Right lobe of liver (tissue), 6 donors: ENCODE measurements at regions not wholly inside any gene's neighbourhood (a gene's known extent, or its start where the extent isn't known, plus 50 kb on each side); places are given as distances from the start of the nearest gene placed in this dataset.

Experiments used
- ATAC-seq, 4 donors: fragments of 200-7000 bp; cut with Tn5 transposase; one replicate each; pipeline ENCODE4 v1.9.1; 2020; ENCODE audit warnings: mild to moderate bottlenecking in 4 of 4, moderate library complexity in 4 of 4
- DNase-seq, 3 donors: peaks; one replicate each; pipeline ENCODE4 v3.0.0-alpha.2; 2020
- H3K27ac ChIP-seq, 3 donors: fragments of 200-600 bp; one replicate each; pipeline ENCODE4 v1.8.0; 2022
- H3K27me3 ChIP-seq, 2 donors: fragments of 200-600 bp; one replicate each; pipeline ENCODE4 v1.8.0; 2022
- H3K36me3 ChIP-seq, 4 donors: fragments of 200-600 bp; sonication (generic) in 1 of 4; one replicate each; pipeline versions ENCODE4 v1.5.1 to v1.8.0; 2017 to 2022; ENCODE audit warnings: control low read depth in 1 of 4
- H3K4me1 ChIP-seq, 4 donors: fragments of 200-600 bp; sonication (generic) in 1 of 4; one replicate each; pipeline versions ENCODE4 v1.5.1 to v1.8.0; 2017 to 2022; ENCODE audit warnings: control low read depth in 1 of 4
- H3K4me3 ChIP-seq, 3 donors: fragments of 200-600 bp; one replicate each; pipeline ENCODE4 v1.8.0; 2022
- H3K9me3 ChIP-seq, 4 donors: fragments of 200-600 bp; sonication (generic) in 1 of 4; one replicate each; pipeline versions ENCODE4 v1.5.1 to v1.8.0; 2017 to 2022; ENCODE audit warnings: control low read depth in 1 of 4
- POLR2A ChIP-seq: fragments of 450-650 bp; IDR thresholded peaks from one replicate; pipeline ENCODE4 v1.6.1; 2017; ENCODE audit warnings: antibody characterized with exemption, mild to moderate bottlenecking
- WGBS: methylation state at CpG from one replicate; pipeline ENCODE4 v1.1.6; 2018; ENCODE audit warnings: low coverage, low lambda C conversion rate; ENCODE audit not compliant: insufficient coverage; ENCODE audit errors: missing lambda C conversion rate; 5-methylcytosine and 5-hydroxymethylcytosine counted together
- intact Hi-C, 2 donors: fragments of 100-400 bp; cut with DNase I; formaldehyde crosslinking; loops; one replicate each; pipeline versions ENCODE4 v1.11.2 to v1.14.1; 2022
- TF ChIP-seq, protein P1 (sequence below), 4 donors: fragments of 200-600 bp in 3 of 4; fragments of 450-650 bp in 1 of 4; IDR thresholded peaks; one replicate each; pipeline versions ENCODE4 v1.5.1 to v1.8.0; 2016 to 2022; ENCODE audit warnings: antibody characterized with exemption in 4 of 4, mild to moderate bottlenecking in 2 of 4
- donor health status: DM: no; HTN: yes; CAD: no.
- donor health status: DM: no; HTN: no; CAD: no.
- donor health status: DM: no; HTN: no; CAD: no.
- donor health status: DM: no; HTN: yes; CAD: no.
- donor health status: DM: no; HTN: yes; CAD: no.

DNA sequence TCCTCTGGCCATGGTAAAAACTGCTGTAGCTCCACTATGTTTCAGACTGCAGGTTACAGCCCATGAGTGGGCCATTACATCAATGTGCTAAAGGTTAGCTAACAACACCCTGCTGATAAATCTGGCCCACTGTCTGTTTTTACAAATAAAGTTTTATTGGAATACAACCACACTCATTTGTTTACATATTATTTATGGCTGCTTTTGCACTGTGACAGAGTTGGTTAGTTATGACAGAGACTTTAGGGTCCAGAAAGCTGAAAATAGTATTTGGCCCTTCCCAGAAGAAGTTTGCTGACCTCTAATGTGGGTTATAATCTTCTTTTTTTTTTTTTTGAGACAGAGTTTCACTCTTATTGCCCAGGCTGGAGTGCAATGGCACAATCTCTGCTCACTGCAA, 134.2 kb upstream of the PWP1 start:
- Histone ChIP-seq H3K27ac (no peak overlapping the region), H3K27me3 (no peaks in the 10 kb centered on the region), H3K36me3 (no peaks in the 10 kb centered on the region), H3K4me1 (no peaks in the 10 kb centered on the region), H3K9me3 (no peaks in the 10 kb centered on the region), H3K4me3 (no peak overlapping the region)
- ATAC-seq (no peak), DNase-seq (no peak)
- intact Hi-C loops, result no loop called here
- TF ChIP-seq, protein P1, sequence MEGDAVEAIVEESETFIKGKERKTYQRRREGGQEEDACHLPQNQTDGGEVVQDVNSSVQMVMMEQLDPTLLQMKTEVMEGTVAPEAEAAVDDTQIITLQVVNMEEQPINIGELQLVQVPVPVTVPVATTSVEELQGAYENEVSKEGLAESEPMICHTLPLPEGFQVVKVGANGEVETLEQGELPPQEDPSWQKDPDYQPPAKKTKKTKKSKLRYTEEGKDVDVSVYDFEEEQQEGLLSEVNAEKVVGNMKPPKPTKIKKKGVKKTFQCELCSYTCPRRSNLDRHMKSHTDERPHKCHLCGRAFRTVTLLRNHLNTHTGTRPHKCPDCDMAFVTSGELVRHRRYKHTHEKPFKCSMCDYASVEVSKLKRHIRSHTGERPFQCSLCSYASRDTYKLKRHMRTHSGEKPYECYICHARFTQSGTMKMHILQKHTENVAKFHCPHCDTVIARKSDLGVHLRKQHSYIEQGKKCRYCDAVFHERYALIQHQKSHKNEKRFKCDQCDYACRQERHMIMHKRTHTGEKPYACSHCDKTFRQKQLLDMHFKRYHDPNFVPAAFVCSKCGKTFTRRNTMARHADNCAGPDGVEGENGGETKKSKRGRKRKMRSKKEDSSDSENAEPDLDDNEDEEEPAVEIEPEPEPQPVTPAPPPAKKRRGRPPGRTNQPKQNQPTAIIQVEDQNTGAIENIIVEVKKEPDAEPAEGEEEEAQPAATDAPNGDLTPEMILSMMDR (IDR thresholded peaks at IDR 0.05), result no peak
- no peak for TF ChIP-seq POLR2A

DNA sequence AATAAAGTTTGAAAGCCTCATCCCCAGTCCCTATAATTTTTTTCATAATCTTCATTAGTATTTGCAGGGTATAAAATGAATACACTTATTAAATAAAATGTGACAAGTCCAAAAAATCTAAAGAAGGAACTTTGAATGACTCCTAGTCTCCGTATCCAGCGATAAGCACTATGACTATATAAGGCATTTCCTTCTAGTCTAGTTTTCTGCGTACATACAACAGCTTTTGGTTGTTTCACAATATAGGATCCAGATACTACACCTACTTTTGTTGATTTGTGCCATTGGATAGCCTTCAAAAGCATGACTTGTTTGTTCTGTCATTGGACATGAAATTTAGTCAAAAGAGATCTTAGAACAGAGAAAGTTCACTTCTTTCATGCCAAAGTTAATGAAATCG, 133.3 kb upstream of the PWP1 start:
- intact Hi-C loops, result no loop called here

DNA sequence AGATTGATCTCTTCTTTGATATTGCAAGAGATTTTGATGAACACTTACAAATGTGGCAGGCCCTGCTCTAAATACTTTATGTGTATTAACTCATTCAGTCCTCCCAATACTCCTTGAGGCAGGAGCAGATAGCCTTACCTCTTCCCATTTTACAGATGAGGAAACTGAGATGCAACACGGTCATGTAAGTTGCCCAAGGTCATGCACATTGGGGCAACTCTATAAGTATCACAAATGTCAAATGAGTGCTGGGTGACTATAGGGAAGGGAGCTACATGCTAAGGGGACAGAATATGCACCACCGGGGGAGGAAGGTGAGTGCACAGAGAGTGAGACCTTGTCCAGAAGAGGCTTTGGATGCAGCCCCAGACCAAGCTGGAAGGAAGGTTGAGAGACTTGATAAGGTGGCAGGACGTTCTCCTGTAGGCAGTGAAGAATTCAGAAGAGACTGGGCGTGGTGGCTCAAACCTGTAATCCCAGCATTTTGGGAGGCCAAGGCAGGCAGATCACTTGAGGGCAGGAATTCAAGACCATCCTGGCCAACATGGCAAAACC, 132.3 kb upstream of the PWP1 start:
- no peak overlapping the region for H3K4me3 ChIP-seq
- H3K27me3 ChIP-seq, result no peaks in the 10 kb centered on the region
- intact Hi-C loops, result no loop called here
- H3K27ac ChIP-seq, result no peak overlapping the region
- WGBS, result 81% methylated on average over 3 of the region's 4 CpGs
- TF ChIP-seq, protein P1 (IDR thresholded peaks at IDR 0.05), result no peak
- TF ChIP-seq POLR2A, result no peak
- ATAC-seq (no peak), DNase-seq (no peak)
- no peaks in the 10 kb centered on the region for H3K36me3 ChIP-seq
- no peaks in the 10 kb centered on the region for H3K4me1 ChIP-seq
- no peaks in the 10 kb centered on the region for H3K9me3 ChIP-seq

More for the DNA sequence above, 133.3 kb upstream of the PWP1 start:
- no peaks in the 10 kb centered on the region for H3K9me3 ChIP-seq
- WGBS, result 74% methylated on average over 4 of the region's 4 CpGs
- no peaks in the 10 kb centered on the region for H3K27me3 ChIP-seq
- ATAC-seq, result no peak
- no peak for DNase-seq
- H3K4me3 ChIP-seq, result no peak overlapping the region
- H3K4me1 ChIP-seq, result no peaks in the 10 kb centered on the region
- TF ChIP-seq, protein P1 (IDR thresholded peaks at IDR 0.05), result no peak
- no peak for TF ChIP-seq POLR2A
- H3K27ac ChIP-seq, result no peak overlapping the region
- H3K36me3 ChIP-seq, result no peaks in the 10 kb centered on the region

DNA sequence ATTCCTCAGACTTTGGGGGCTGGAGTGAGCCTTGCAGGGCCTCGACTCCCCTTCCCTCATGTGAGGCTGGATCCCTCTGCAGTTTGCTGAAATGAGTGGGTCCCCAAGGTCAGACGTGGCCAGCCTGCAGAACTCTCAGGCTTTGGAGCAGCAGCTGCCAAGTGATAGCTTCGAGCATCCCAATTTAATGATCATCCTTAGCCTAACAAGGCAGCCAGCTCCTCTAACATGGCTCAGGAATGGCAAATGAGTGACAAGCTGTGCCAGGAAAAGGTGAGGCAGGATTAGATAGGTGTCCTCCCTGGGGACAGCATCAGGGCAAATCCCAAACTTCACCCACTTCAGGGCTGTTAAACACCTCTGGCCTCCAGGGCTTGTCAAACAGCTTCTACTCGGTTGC, 130.7 kb upstream of the PWP1 start:
- no peak overlapping the region for H3K4me3 ChIP-seq
- no peaks in the 10 kb centered on the region for H3K27me3 ChIP-seq
- no peak for TF ChIP-seq POLR2A
- TF ChIP-seq, protein P1 (IDR thresholded peaks at IDR 0.05), result no peak
- no peaks in the 10 kb centered on the region for H3K4me1 ChIP-seq
- DNase-seq (no peak), ATAC-seq (no peak)
- H3K9me3 ChIP-seq, result no peaks in the 10 kb centered on the region
- H3K27ac ChIP-seq, result no peak overlapping the region
- intact Hi-C loops, result no loop called here
- no peaks in the 10 kb centered on the region for H3K36me3 ChIP-seq
- 63% methylated on average over 2 of the region's 4 CpGs for WGBS

DNA sequence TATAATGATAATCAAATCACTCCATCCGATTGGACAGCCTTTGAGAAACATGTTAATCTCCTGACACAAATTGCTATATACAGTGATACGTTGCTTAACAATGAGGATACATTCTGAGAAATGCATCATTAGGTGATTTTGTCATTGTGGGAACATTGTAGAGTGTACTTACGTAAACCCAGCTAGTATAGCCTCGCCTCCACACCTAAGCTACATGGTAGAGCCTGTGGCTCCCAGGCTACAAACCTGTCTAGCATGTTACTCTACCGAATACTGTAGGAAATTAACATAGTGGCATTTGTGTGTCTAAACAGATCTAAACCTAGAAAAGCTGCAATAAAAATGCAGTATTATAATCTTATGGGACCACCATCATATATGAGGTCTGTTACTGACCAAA, 128.6 kb upstream of the PWP1 start:
- ATAC-seq (no peak), DNase-seq (no peak)
- no peak overlapping the region for H3K27ac ChIP-seq
- no peaks in the 10 kb centered on the region for H3K9me3 ChIP-seq
- TF ChIP-seq, protein P1 (IDR thresholded peaks at IDR 0.05), result no peak
- TF ChIP-seq POLR2A, result no peak
- no peaks in the 10 kb centered on the region for H3K27me3 ChIP-seq
- WGBS, result 86% methylated on average over 5 of the region's 5 CpGs
- H3K4me1 ChIP-seq, result no peaks in the 10 kb centered on the region
- no peaks in the 10 kb centered on the region for H3K36me3 ChIP-seq
- H3K4me3 ChIP-seq, result no peak overlapping the region
- intact Hi-C loops, result no loop called here
